ENCODE measurements at regions not wholly inside any gene's neighbourhood (a gene's known extent, or its start where the extent isn't known, plus 50 kb on each side); places are given as distances from the start of the nearest gene placed in this dataset.
"Not testable (repeated sequence)": the region's sequence is repeated elsewhere in the genome, so short reads cannot be mapped to it uniquely, and the experiment has no call there.

DNA sequence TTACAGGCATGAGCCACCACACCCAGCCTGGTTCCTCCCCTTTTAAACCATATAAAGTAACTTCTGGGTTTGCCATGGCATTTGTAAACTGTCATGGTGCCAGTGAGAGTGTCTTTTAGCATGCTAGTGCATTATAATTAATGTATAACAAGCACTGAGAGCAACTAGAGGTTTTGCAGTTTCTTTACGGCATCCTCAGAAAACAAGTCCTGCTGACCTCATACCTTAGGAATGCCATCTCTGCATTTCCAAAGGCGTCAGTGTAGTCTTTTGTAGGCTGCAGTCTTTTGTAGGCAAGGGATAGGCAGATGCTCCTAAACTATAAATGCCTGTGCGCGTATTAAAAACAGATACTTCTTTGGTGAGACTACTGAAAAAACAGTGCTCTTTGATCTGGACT is 75.0 kb upstream of the EZR start:
- no peaks in the 10 kb centered on the region for H3K36me3 ChIP-seq (ENCODE audit: low read depth)
- TF ChIP-seq, protein P1, sequence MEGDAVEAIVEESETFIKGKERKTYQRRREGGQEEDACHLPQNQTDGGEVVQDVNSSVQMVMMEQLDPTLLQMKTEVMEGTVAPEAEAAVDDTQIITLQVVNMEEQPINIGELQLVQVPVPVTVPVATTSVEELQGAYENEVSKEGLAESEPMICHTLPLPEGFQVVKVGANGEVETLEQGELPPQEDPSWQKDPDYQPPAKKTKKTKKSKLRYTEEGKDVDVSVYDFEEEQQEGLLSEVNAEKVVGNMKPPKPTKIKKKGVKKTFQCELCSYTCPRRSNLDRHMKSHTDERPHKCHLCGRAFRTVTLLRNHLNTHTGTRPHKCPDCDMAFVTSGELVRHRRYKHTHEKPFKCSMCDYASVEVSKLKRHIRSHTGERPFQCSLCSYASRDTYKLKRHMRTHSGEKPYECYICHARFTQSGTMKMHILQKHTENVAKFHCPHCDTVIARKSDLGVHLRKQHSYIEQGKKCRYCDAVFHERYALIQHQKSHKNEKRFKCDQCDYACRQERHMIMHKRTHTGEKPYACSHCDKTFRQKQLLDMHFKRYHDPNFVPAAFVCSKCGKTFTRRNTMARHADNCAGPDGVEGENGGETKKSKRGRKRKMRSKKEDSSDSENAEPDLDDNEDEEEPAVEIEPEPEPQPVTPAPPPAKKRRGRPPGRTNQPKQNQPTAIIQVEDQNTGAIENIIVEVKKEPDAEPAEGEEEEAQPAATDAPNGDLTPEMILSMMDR (IDR thresholded peaks at IDR 0.05), result no peak
- ATAC-seq (peak; percentile 49), DNase-seq (no peak)
- no peaks in the 10 kb centered on the region for H3K9me3 ChIP-seq
- intact Hi-C loops (cut with DNase I, micrococcal nuclease), result no loop called here
- H3K4me3 ChIP-seq, result no peak overlapping the region
- H3K4me1 ChIP-seq (ENCODE audit: low read depth), result no peaks in the 10 kb centered on the region

DNA sequence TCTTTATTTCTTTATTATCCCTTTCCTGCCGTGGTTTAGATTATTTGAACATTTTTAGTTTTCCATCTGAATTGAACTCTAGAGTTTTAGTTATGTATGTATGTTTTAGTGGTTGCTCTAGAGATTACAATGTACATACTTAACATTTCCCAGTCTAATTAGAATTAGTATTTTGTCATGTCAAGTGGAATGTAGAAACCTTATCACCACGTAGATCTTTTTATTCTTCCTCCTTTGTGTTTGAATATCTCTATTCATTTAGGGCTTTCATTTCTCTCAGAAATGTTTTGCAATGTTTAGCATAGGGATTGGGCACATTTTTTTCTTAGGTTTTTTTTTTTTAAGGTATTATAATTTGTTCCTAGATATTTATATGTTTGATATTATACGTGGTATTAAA is 73.1 kb upstream of the EZR start:
- intact Hi-C loops (cut with DNase I, micrococcal nuclease), result no loop called here
- DNase-seq (no peak), ATAC-seq (no peak)
- TF ChIP-seq, protein P1 (IDR thresholded peaks at IDR 0.05), result no peak
- H3K4me1 ChIP-seq (ENCODE audit: low read depth), result no peaks in the 10 kb centered on the region
- H3K9me3 ChIP-seq, result no peaks in the 10 kb centered on the region
- no peaks in the 10 kb centered on the region for H3K36me3 ChIP-seq (ENCODE audit: low read depth)
- no peak overlapping the region for H3K4me3 ChIP-seq

DNA sequence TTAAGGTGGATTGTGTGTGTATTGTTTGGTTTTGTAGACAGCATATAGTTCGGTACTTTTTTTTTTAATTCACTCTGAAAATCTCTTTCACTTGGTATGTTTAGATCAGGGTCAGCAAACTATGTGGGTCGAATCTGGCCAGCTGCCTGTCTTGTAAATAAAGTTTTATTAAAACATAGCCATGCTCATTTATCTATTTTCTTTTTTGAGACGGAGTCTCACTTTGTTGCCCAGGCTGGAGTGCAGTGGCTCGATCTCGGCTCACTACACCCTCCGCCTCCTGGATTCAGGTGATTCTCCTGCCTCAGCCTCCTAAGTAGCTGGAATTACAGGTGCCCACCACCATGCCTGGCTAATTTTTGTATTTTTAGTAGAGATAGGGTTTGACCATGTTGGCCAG is 72.4 kb upstream of the EZR start:
- H3K36me3 ChIP-seq (ENCODE audit: low read depth); intact Hi-C loops (cut with DNase I, micrococcal nuclease); DNase-seq; H3K4me3 ChIP-seq; H3K9me3 ChIP-seq; H3K4me1 ChIP-seq (ENCODE audit: low read depth); ATAC-seq: not testable (repeated sequence)

DNA sequence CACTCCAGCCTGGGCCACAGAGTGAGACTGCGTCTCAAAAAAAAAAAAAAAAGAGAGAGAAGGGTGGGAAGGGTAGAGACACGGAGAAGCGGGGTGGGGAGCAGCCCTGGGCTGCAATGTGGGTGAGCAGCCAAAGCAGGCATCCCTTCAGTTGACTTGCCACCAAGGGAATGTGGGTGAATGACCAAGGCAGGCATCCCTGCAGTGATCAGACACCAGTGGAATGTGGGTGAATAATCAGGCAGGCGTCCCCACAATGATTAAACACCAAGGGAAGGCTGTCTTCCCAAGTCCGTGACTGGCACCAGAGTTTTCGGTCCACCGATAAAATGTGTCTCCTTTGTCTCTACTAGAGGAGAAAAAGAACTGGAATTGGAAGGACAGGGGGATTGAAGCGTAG is 69.0 kb upstream of the EZR start:
- H3K9me3 ChIP-seq; H3K4me1 ChIP-seq (ENCODE audit: low read depth); intact Hi-C loops (cut with DNase I, micrococcal nuclease); ATAC-seq; DNase-seq; H3K36me3 ChIP-seq (ENCODE audit: low read depth); H3K4me3 ChIP-seq: not testable (repeated sequence)

DNA sequence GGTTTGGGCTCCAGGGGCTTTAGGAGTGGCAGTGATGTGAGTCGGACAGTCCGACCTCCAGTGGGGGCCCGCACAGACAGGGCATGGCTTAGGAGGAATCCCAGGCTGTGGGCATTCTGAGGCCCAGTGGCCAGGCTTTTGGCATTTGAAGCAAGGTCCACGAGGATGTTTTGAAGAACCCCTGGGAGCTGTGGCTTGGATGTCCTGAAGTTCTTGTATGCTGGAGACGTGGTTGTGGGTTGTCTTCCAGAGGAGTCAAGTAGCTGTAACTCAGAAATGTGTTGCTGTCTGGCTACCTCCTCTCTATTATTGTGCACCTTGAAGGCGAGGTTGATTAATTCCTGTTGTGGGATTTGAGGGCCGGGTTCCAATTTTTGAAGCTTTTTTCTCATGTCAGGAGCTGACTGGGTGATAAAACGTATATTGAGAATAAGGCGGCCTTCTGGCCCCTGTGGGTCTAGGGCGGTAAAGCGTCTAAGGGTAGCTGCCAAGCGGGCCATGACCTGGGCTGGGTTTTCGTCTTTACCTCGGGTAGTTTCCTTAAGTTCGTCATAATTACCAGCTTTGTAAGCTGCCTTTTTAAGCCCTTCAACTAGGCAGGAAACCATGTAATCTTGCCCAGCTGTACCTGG is 67.3 kb upstream of the EZR start:
- H3K4me1 ChIP-seq (ENCODE audit: low read depth); intact Hi-C loops (cut with DNase I, micrococcal nuclease); H3K4me3 ChIP-seq; DNase-seq; ATAC-seq; H3K9me3 ChIP-seq; H3K36me3 ChIP-seq (ENCODE audit: low read depth): not testable (repeated sequence)

DNA sequence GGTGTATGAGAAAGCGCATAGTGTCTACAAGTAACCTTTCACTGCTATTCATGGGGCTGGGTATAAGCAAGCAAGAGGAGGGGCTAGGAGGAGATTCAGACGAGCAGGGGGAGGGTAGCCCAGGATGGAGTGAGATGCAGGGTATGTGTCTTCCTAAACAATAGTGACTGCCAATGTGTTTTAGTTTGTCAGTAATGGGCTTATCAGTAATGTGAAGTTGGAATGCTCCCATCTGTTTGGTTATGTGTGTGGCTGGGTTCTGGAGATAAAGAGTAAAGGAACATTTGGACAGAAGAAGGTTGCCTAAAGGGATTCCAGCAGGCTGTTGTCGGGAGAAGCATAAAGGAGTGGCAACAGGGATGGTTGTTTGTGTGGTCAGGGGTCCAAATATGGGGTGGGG is 62.7 kb upstream of the EZR start:
- H3K4me1 ChIP-seq (ENCODE audit: low read depth); DNase-seq; intact Hi-C loops (cut with DNase I, micrococcal nuclease); H3K9me3 ChIP-seq; H3K36me3 ChIP-seq (ENCODE audit: low read depth); ATAC-seq; H3K4me3 ChIP-seq: not testable (repeated sequence)

DNA sequence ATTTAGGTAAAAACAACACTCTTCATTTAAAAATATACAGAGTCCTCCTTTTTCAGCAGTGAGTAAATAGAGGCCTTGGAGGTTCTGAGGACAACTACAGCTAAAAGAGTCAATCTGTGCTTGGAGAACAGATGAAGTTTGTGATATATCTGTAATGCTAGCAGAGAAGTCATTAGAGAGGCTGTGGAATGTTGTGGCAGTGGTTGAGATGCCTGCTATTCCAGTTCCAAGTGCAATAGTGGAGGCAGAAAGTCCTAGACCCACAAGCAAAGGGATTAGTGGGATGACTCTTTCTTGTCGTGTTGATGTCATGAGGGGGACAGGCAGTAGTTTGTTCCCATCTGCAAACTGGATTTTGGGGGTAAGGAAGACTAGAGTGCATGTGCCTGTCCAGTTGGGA is 62.1 kb upstream of the EZR start:
- ATAC-seq; H3K36me3 ChIP-seq (ENCODE audit: low read depth); DNase-seq; intact Hi-C loops (cut with DNase I, micrococcal nuclease); H3K4me1 ChIP-seq (ENCODE audit: low read depth); H3K9me3 ChIP-seq; H3K4me3 ChIP-seq: not testable (repeated sequence)

DNA sequence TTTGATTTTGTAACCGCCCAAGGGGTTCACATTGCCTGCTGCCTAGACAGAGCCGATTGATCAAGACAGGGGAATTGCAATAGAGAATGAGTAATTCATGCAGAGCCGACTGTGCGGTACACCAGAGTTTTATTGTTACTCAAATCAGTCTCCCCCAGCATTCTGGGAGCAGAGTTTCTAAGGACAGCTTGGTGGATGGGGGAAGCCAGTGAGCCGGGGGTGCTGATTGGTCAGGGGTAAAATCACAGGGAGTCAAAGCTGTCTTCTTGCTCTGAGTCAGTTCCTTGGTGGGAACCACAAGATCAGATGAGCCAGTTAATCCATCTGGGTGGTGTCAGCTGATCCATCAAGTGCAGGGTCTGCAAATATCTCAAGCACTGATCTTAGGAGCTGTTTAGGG is 60.0 kb upstream of the EZR start:
- no peak for ATAC-seq
- intact Hi-C loops (cut with DNase I, micrococcal nuclease), result no loop called here
- TF ChIP-seq, protein P1 (IDR thresholded peaks at IDR 0.05), result no peak
- no peak for DNase-seq
- Histone ChIP-seq H3K9me3 (no peaks in the 10 kb centered on the region), H3K4me1 (ENCODE audit: low read depth) (no peaks in the 10 kb centered on the region), H3K36me3 (ENCODE audit: low read depth) (no peaks in the 10 kb centered on the region), H3K4me3 (no peak overlapping the region)

Data from mucosa of descending colon (tissue), 3 donors.